GM12878 (cell line): ENCODE measurements at regions not wholly inside any gene's neighbourhood (a gene's known extent, or its start where the extent isn't known, plus 50 kb on each side); places are given as distances from the start of the nearest gene placed in this dataset.
A peak's percentile ranks its signal among the peaks of the same experiment; 100 is the strongest.

Source experiments
- ATAC-seq: fragments of 200-7000 bp; cut with Tn5 transposase; 3 replicates; pipeline ENCODE4 v1.9.1; 2020; ENCODE audit warnings: mild to moderate bottlenecking, moderate library complexity
- BruUV-seq: library from RNA; stranded (reverse); fragments of 400-500 nt; replicated peaks from 2 replicates; lab custom pipeline; 2021; lab: Mats Ljungman, UMichigan
- CTCF ChIA-PET: fragments of 300-600 bp; sonication (Branson Sonifier 250); formaldehyde crosslinking; extraction: SDS; loops from one replicate; lab custom pipeline; 2021; ENCODE audit warnings: inconsistent platforms; lab: Yijun Ruan, JAX
- POLR2A ChIA-PET: fragments of 350-600 bp; formaldehyde crosslinking; extraction: SDS; loops from one replicate; lab custom pipeline; 2021; ENCODE audit warnings: inconsistent platforms; lab: Charles Lee
- RAD21 ChIA-PET: fragments of 300-600 bp; sonication (Branson Sonifier 250); formaldehyde crosslinking; loops from one replicate; lab custom pipeline; 2023; ENCODE audit warnings: antibody characterized with exemption; ENCODE audit not compliant: unreplicated experiment; lab: Charles Lee
- SMC1A ChIA-PET: fragments of 300-600 bp; sonication (Branson Sonifier 250); formaldehyde crosslinking; loops from one replicate; lab custom pipeline; 2023; ENCODE audit not compliant: unreplicated experiment, uncharacterized antibody; lab: Charles Lee
- DNase-seq: peaks from one replicate; pipeline ENCODE4 v3.0.0-alpha.2; 2011; ENCODE audit warnings: low read depth, low spot score
- FAIRE-seq: peaks from 3 replicates; lab custom pipeline; 2011; peaks lifted over from hg19 to GRCh38; lab: Jason Lieb, UNC
- H2AFZ ChIP-seq: 2 replicates; pipeline ENCODE4 v1.6.0; 2011; ENCODE audit warnings: low read depth, low read length, control low read depth; ENCODE audit not compliant: control insufficient read depth
- H3K27ac ChIP-seq: 2 replicates; pipeline ENCODE4 v1.5.1; 2011; ENCODE audit warnings: control low read depth; ENCODE audit not compliant: control insufficient read depth, insufficient read depth
- H3K27me3 ChIP-seq, 2 experiments: replicated peaks in 1 of 2; 2 replicates each; pipeline versions ENCODE4 v1.6.0 to v1.6.1; 2011; ENCODE audit warnings: low read length in 1 of 2; ENCODE audit not compliant: control insufficient read depth in 2 of 2, insufficient read depth in 2 of 2
- H3K36me3 ChIP-seq, 2 experiments: 2 replicates each; pipeline ENCODE4 v1.5.1; 2011; ENCODE audit warnings: low read length in 1 of 2; ENCODE audit not compliant: control insufficient read depth in 2 of 2, insufficient read depth in 2 of 2
- H3K4me1 ChIP-seq: 2 replicates; pipeline ENCODE4 v1.6.1; 2011; ENCODE audit warnings: mild to moderate bottlenecking, low read length, moderate library complexity, mixed read lengths; ENCODE audit not compliant: control insufficient read depth, insufficient read depth
- H3K4me2 ChIP-seq: 2 replicates; pipeline ENCODE4 v1.6.0; 2011; ENCODE audit warnings: control low read depth; ENCODE audit not compliant: control insufficient read depth, insufficient read depth
- H3K4me3 ChIP-seq: fragments of 200-600 bp; sonication (generic); 2 replicates; pipeline ENCODE4 v1.5.1; 2016
- H3K79me2 ChIP-seq: 2 replicates; pipeline ENCODE4 v1.6.0; 2011; ENCODE audit warnings: low read length; ENCODE audit not compliant: control insufficient read depth, insufficient read depth
- H3K9ac ChIP-seq: 2 replicates; pipeline ENCODE4 v1.8.0; 2011; ENCODE audit warnings: low read length, control low read depth, mixed read lengths; ENCODE audit not compliant: control insufficient read depth, insufficient read depth
- H3K9me3 ChIP-seq: replicated peaks from 3 replicates; pipeline ENCODE4 v1.5.1; 2011; ENCODE audit warnings: mild to moderate bottlenecking, low read length; ENCODE audit not compliant: control insufficient read depth, insufficient read depth
- H4K20me1 ChIP-seq: 2 replicates; pipeline ENCODE4 v1.6.0; 2011; ENCODE audit not compliant: control insufficient read depth, insufficient read depth
- BCL11A ChIP-seq: IDR thresholded peaks from 2 replicates; pipeline ENCODE4 v1.6.1; 2011; ENCODE audit warnings: low read depth, low read length
- CEBPB ChIP-seq, 2 experiments: fragments of 150-350 bp in 1 of 2; IDR thresholded peaks; 2 replicates each; pipeline ENCODE4 v1.6.1; 2012 to 2014; ENCODE audit warnings: low read depth in 2 of 2, low read length in 2 of 2, borderline replicate concordance in 1 of 2, inconsistent platforms in 1 of 2
- DPF2 ChIP-seq: fragments of 450-650 bp; IDR thresholded peaks from 2 replicates; pipeline ENCODE4 v1.6.1; 2017; ENCODE audit warnings: mild to moderate bottlenecking
- EP300 ChIP-seq, 2 experiments: fragments of 150-350 bp in 1 of 2; IDR thresholded peaks; 2 replicates each; pipeline ENCODE4 v1.6.1; 2011 to 2012; ENCODE audit warnings: low read depth in 2 of 2, low read length in 2 of 2, borderline replicate concordance in 1 of 2, improper control_type of control experiment in 1 of 2, inconsistent platforms in 1 of 2; ENCODE audit not compliant: control insufficient read depth in 1 of 2
- IKZF2 ChIP-seq, 2 experiments: fragments of 450-650 bp; IDR thresholded peaks; 2 replicates each; pipeline ENCODE4 v1.6.1; 2017; ENCODE audit warnings: mild to moderate bottlenecking in 2 of 2, moderate library complexity in 2 of 2
- MYB ChIP-seq: fragments of 150-350 bp; IDR thresholded peaks from 2 replicates; pipeline ENCODE4 v1.6.1; 2014; ENCODE audit warnings: mild to moderate bottlenecking, low read depth, low read length, borderline replicate concordance
- MYC ChIP-seq: IDR thresholded peaks from 2 replicates; pipeline ENCODE4 v1.6.1; 2011; ENCODE audit warnings: mild to moderate bottlenecking, low read length, moderate library complexity, inconsistent platforms; ENCODE audit not compliant: insufficient read depth, insufficient replicate concordance, insufficient read length, severe bottlenecking
- NR2C2 ChIP-seq: IDR thresholded peaks from 2 replicates; pipeline ENCODE4 v1.6.1; 2011; ENCODE audit warnings: borderline replicate concordance, low read depth; ENCODE audit not compliant: control insufficient read depth, insufficient read length
- PAX5 ChIP-seq: IDR thresholded peaks from 2 replicates; pipeline ENCODE4 v1.6.1; 2011; ENCODE audit warnings: low read depth, low read length, borderline replicate concordance
- PBX3 ChIP-seq: IDR thresholded peaks from 2 replicates; pipeline ENCODE4 v1.6.1; 2011; ENCODE audit warnings: mild to moderate bottlenecking, low read depth, low read length, moderate library complexity; ENCODE audit not compliant: insufficient replicate concordance
- RFX5 ChIP-seq: IDR thresholded peaks from 2 replicates; pipeline ENCODE4 v1.6.1; 2011; ENCODE audit warnings: low read depth, low read length, improper control_type of control experiment
- SKIL ChIP-seq: fragments of 450-650 bp; IDR thresholded peaks from 2 replicates; pipeline ENCODE4 v1.6.1; 2017; ENCODE audit warnings: mild to moderate bottlenecking, low read depth, inconsistent platforms; ENCODE audit not compliant: poor library complexity, severe bottlenecking
- SPI1 ChIP-seq: IDR thresholded peaks from 2 replicates; pipeline ENCODE4 v1.6.1; 2011; ENCODE audit warnings: low read depth, mild to moderate bottlenecking, low read length, moderate library complexity, borderline replicate concordance; ENCODE audit not compliant: insufficient read depth
- WGBS: methylation state at CpG from one replicate; pipeline ENCODE4 v1.1.6; 2016; ENCODE audit warnings: low lambda C conversion rate; ENCODE audit not compliant: insufficient replicate concordance, insufficient coverage; ENCODE audit errors: missing lambda C conversion rate; 5-methylcytosine and 5-hydroxymethylcytosine counted together
- in situ Hi-C: fragments of 300-500 bp; cut with MboI; formaldehyde crosslinking; loops from 9 replicates; pipeline ENCODE4 v1.14.3; 2018; ENCODE audit warnings: mixed read lengths
- intact Hi-C: fragments of 100-400 bp; cut with micrococcal nuclease; formaldehyde crosslinking; loops from one replicate; pipeline ENCODE4 v1.14.2; 2022; ENCODE audit not compliant: unreplicated experiment
- TF ChIP-seq, protein P1 (sequence below): fragments of 450-650 bp; IDR thresholded peaks from 2 replicates; pipeline ENCODE4 v1.6.1; 2016; ENCODE audit warnings: mild to moderate bottlenecking

DNA sequence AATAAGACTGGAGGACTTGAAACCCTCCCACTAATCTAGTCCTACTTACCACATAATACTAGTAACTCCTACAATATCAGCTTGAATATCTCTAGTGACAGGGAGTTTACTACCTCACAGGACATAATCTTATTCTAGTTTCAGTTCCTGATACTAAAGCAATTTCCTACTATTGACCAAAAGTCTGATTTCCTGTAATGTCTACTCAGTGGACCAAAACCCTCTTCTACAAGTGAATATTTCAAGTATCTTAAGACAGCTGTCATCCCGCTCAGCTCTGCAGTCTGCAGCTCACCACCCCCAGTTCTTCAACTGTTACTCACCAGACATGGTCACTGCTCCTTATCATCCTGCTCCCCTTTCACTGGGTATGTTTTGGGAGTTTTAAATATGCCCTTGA, 70.8 kb upstream of the TMCC3 start:
- peak overlapping the region; percentile 84 for H3K4me2 ChIP-seq
- H2AFZ ChIP-seq, result no peak overlapping the region
- no peaks in the 10 kb centered on the region for H4K20me1 ChIP-seq
- H3K27ac ChIP-seq, result peak overlapping the region; percentile 63
- 0 out of 2 replicates have a peak overlapping the region, but pooled peaks have one; percentile 8 for H3K4me3 ChIP-seq
- FAIRE-seq (peak; percentile 79), ATAC-seq (peak; percentile 92), DNase-seq (peak; percentile 75)
- intact Hi-C loops (loop anchor here (5.0 kb wide), 2 partner anchors 91 to 99 kb away; no protein-coding TSS in a partner anchor), in situ Hi-C loops (no loop called here)
- ChIA-PET RAD21 (interaction anchor here (1.0 to 3.8 kb wide), 10 partner anchors 8 to 154 kb away, joined by 3 to 30 read pairs (median 6); no protein-coding TSS in a partner anchor), SMC1A (interaction anchor here (0.7 to 5.4 kb wide), 19 partner anchors 9 to 154 kb away, joined by 3 to 37 read pairs (median 4); no protein-coding TSS in a partner anchor), POLR2A (interaction anchor here (0.8 to 2.6 kb wide), 6 partner anchors 16 to 154 kb away, joined by 3 to 8 read pairs (median 4); no protein-coding TSS in a partner anchor), CTCF (interaction anchor here (0.8 to 2.8 kb wide), 10 partner anchors 8 to 154 kb away, joined by 3 to 14 read pairs (median 6); no protein-coding TSS in a partner anchor)
- peaks cover 24% of the 10 kb centered on the region for H3K4me1 ChIP-seq
- no peaks in the 10 kb centered on the region for H3K27me3 ChIP-seq
- H3K9me3 ChIP-seq, result no peaks in the 10 kb centered on the region
- peaks cover 20% of the 10 kb centered on the region for H3K79me2 ChIP-seq
- TSS peak; percentile 15 for BruUV-seq
- H3K9ac ChIP-seq, result no peak overlapping the region
- H3K36me3 ChIP-seq, result 0 out of 4 replicates have a peak, but pooled peaks cover 0 to under 1% of the 10 kb centered on the region in 2 experiments
- 0% methylated on average over 1 of the region's 1 CpG for WGBS
- TF ChIP-seq PAX5 (0 out of 2 replicates have a peak, but pooled peaks have one; percentile 35), RFX5 (no peak), MYC (no peak), DPF2 (peak; percentile 61), CEBPB (IDR thresholded peaks at IDR 0.05; ENCODE audit: borderline replicate concordance in 1 of 2, low read depth in 2 of 2, low read length in 2 of 2) (no peak), NR2C2 (no peak), PBX3 (no peak), IKZF2 (IDR thresholded peaks at IDR 0.05) (0 out of 4 replicates have a peak, but pooled peaks of 1 of the 2 experiments have one; percentile 28), MYB (no peak), SKIL (peak; percentile 37), SPI1 (peak; percentile 93), BCL11A (peak; percentile 21; the same call in 1 of the 2 replicates), EP300 (IDR thresholded peaks at IDR 0.05; ENCODE audit: borderline replicate concordance in 1 of 2, control insufficient read depth in 1 of 2, low read depth in 2 of 2, low read length in 2 of 2) (0 out of 4 replicates have a peak, but pooled peaks of 1 of the 2 experiments have one; percentile 34)
- TF ChIP-seq, protein P1, sequence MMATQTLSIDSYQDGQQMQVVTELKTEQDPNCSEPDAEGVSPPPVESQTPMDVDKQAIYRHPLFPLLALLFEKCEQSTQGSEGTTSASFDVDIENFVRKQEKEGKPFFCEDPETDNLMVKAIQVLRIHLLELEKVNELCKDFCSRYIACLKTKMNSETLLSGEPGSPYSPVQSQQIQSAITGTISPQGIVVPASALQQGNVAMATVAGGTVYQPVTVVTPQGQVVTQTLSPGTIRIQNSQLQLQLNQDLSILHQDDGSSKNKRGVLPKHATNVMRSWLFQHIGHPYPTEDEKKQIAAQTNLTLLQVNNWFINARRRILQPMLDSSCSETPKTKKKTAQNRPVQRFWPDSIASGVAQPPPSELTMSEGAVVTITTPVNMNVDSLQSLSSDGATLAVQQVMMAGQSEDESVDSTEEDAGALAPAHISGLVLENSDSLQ, result peak; percentile 55; the same call in 1 of the 2 replicates
